ENCODE measurements at regions not wholly inside any gene's neighbourhood (a gene's known extent, or its start where the extent isn't known, plus 50 kb on each side); places are given as distances from the start of the nearest gene placed in this dataset.
"Not testable (repeated sequence)": the region's sequence is repeated elsewhere in the genome, so short reads cannot be mapped to it uniquely, and the experiment has no call there.

GRCh38 chr4:134628066-134628465 is 426.5 kb upstream of the PABPC4L start:
- CTCF ChIA-PET, result no interaction called here
- POLR2A ChIA-PET, result no interaction called here
- DNase-seq (ENCODE audit: extremely low spot score), result no peak
- TF ChIP-seq SUZ12 (IDR thresholded peaks at IDR 0.05), result no peak
- no peak for TF ChIP-seq FOXA1 (IDR thresholded peaks at IDR 0.05)
- no peak for TF ChIP-seq LEF1 (IDR thresholded peaks at IDR 0.05; ENCODE audit: borderline replicate concordance)
- TF ChIP-seq TARDBP (IDR thresholded peaks at IDR 0.05), result no peak
- no peak for TF ChIP-seq L3MBTL2 (conservative IDR thresholded peaks at IDR 0.05)

GRCh38 chr4:134627366-134627765 is 425.8 kb upstream of the PABPC4L start:
- POLR2A ChIA-PET, result no interaction called here

DNA sequence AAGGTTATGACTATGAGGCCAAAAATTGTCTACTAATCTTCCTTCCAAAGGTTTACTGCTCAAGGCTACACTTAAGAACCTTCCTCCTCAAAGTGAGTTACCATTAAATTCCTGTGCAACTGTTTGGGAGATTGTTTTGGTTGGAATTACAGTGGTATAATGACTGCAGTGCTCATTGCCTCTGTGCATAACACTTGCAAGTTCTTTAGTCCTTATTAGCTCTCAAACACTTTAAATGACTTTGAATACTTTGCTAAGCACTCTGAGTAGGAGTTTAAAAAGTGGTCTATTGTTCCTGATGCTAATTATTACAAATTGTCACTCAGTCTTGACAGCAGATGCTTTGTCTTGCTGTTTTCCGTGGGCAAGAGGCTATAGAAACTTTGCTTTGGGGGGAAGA is 422.8 kb upstream of the PABPC4L start:
- no peak for TF ChIP-seq CTBP1 (IDR thresholded peaks at IDR 0.05; ENCODE audit: borderline replicate concordance)
- no peak for TF ChIP-seq ZNF384 (IDR thresholded peaks at IDR 0.05)
- no peak for TF ChIP-seq TARDBP (IDR thresholded peaks at IDR 0.05)
- TF ChIP-seq BHLHE40 (IDR thresholded peaks at IDR 0.05; ENCODE audit: borderline replicate concordance), result no peak
- no peak for TF ChIP-seq FOXA1 (IDR thresholded peaks at IDR 0.05)
- ChIA-PET CTCF (no interaction called here), POLR2A (no interaction called here)
- no peak for DNase-seq (ENCODE audit: extremely low spot score)

More at GRCh38 chr4:134627366-134627765, 425.8 kb upstream of the PABPC4L start:
- TF ChIP-seq ELF4 (IDR thresholded peaks at IDR 0.05), result no peak
- CTCF ChIA-PET, result no interaction called here
- no peak for DNase-seq (ENCODE audit: extremely low spot score)

DNA sequence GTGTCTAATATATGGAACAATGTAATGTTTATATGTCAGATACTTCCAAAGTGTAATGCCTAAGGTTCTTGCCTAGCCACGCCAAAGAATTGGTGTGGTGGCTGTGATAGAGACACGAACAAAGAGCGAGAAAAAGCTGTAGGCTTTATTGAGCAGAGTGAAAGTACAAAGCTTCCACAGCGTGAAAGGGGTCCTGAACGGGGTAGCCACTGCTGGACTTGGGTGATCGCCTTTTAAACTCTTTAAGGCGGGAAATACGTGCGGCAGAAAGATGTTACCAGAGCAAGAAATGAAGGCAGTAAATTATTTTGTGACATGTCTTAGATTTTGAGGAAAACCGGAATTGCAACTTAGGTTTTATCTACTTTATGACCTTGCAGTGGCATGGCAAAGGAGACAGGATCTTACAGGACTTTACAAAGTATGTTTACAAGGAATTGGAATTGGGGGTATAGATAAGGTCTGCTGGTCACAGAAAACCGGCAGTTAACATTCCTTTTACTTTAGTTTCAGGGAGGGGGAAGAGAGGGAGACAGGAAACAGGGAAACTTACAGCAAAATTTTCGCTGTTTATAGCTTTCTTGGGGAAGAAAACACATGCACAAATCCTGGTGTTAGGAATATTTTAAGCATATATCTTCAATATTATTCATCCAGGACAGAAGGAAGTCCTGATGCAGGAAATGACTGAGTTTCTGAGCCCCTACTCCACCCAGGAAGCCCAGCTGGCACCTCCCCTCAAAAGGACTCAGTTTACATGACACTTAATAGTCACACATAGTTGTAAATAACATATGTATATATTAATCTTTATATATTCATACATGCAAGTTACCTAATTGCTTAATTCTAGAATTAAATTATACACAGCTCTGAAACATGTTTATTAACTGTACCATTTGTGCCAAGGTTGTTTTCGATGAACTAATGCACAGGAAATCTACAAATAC is 421.3 kb upstream of the PABPC4L start:
- POLR2A ChIA-PET, CTCF ChIA-PET: not testable (repeated sequence)

DNA sequence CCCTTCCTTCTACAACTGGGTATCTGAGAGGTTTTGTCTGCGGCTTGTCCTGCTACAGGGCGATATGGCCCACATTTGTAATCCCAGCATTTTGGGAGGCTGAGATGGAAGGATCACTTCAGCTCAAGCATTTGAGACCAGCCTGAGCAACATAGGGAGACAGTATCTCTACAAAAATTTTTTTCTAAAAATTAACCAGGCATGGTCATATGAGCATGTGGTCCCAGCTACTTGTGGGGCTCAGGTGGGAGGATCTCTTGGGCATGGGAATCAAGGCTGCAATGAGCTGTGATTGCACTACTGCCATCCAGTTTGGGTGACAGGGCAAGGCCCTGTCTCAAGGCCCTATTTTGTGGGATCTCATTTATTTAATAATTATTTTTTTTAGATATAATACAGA is 420.6 kb upstream of the PABPC4L start:
- ChIA-PET POLR2A (no interaction called here), CTCF (no interaction called here)
- TF ChIP-seq FOXK2 (IDR thresholded peaks at IDR 0.05) (no peak), CTBP1 (IDR thresholded peaks at IDR 0.05; ENCODE audit: borderline replicate concordance) (no peak), ELF4 (IDR thresholded peaks at IDR 0.05) (no peak), ZNF384 (IDR thresholded peaks at IDR 0.05) (no peak), FOXM1 (IDR thresholded peaks at IDR 0.05; ENCODE audit: borderline replicate concordance) (no peak), HDGF (IDR thresholded peaks at IDR 0.05; ENCODE audit: borderline replicate concordance) (no peak), SP1 (IDR thresholded peaks at IDR 0.05) (no peak), TARDBP (IDR thresholded peaks at IDR 0.05) (no peak), PKNOX1 (IDR thresholded peaks at IDR 0.05) (no peak), ARNT (IDR thresholded peaks at IDR 0.05) (no peak), SUZ12 (IDR thresholded peaks at IDR 0.05) (no peak), LEF1 (IDR thresholded peaks at IDR 0.05; ENCODE audit: borderline replicate concordance) (no peak), L3MBTL2 (conservative IDR thresholded peaks at IDR 0.05) (no peak), NFRKB (IDR thresholded peaks at IDR 0.05) (no peak), BHLHE40 (IDR thresholded peaks at IDR 0.05; ENCODE audit: borderline replicate concordance) (no peak), FOXA1 (IDR thresholded peaks at IDR 0.05) (no peak)
- no peak for DNase-seq (ENCODE audit: extremely low spot score)

More for the DNA sequence above, 421.3 kb upstream of the PABPC4L start:
- DNase-seq (ENCODE audit: extremely low spot score), result not testable (repeated sequence)

DNA sequence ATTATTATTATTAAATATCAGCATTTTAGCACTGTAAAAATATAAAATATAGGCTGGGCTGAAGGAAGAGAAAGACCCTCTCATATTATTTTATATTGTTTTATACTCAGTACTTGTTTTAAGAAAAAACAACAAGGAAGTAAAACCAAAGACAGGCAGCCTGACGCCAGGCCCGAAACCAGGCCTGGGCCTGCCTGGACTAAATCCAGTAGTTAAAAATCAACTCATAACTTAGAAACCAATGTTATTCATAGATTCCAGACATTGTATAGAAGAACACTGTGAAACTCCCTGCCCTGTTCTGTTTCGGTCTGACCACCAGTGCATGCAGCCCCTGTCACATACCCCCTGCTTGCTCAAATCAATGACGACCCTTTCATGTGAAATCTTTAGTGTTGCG is 420.1 kb upstream of the PABPC4L start:
- CTCF ChIA-PET; DNase-seq (ENCODE audit: extremely low spot score); POLR2A ChIA-PET: not testable (repeated sequence)

DNA sequence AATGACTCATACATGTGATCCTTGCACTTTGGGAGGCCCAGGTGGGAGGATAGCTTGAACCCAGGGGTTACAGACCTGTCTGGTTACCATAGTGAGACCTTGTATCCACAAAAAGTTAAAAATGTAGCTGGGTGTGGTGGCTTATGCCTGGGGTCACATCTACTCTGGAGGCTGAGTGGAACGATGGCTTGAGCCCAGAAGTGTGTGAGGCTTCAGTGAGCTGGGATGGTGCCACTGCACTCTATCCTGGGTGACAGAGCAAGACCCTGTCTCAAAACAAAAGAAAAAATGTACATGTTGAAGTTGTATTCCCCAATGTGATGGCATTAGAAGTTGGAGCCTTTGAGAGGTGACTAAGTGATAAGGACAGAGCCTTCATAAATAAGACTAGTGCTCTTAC is 409.4 kb upstream of the PABPC4L start:
- CTCF ChIA-PET, result no interaction called here
- POLR2A ChIA-PET, result no interaction called here

GRCh38 chr4:134610172-134610571 is 408.6 kb upstream of the PABPC4L start:
- DNase-seq (ENCODE audit: extremely low spot score), result no peak
- ChIA-PET POLR2A (no interaction called here), CTCF (no interaction called here)
- TF ChIP-seq CTBP1 (IDR thresholded peaks at IDR 0.05; ENCODE audit: borderline replicate concordance), result no peak
- TF ChIP-seq FOXK2 (IDR thresholded peaks at IDR 0.05), result no peak

More for the DNA sequence above, 409.4 kb upstream of the PABPC4L start:
- DNase-seq (ENCODE audit: extremely low spot score), result no peak
- no peak for TF ChIP-seq HDGF (IDR thresholded peaks at IDR 0.05; ENCODE audit: borderline replicate concordance)
- TF ChIP-seq FOXA1 (IDR thresholded peaks at IDR 0.05), result no peak
- no peak for TF ChIP-seq FOXK2 (IDR thresholded peaks at IDR 0.05)
- no peak for TF ChIP-seq L3MBTL2 (conservative IDR thresholded peaks at IDR 0.05)
- TF ChIP-seq ZNF384 (IDR thresholded peaks at IDR 0.05), result no peak
- TF ChIP-seq LEF1 (IDR thresholded peaks at IDR 0.05; ENCODE audit: borderline replicate concordance), result no peak
- no peak for TF ChIP-seq SP1 (IDR thresholded peaks at IDR 0.05)
- TF ChIP-seq BHLHE40 (IDR thresholded peaks at IDR 0.05; ENCODE audit: borderline replicate concordance), result no peak
- TF ChIP-seq NFRKB (IDR thresholded peaks at IDR 0.05), result no peak
- TF ChIP-seq ARNT (IDR thresholded peaks at IDR 0.05), result no peak
- TF ChIP-seq SUZ12 (IDR thresholded peaks at IDR 0.05), result no peak
- TF ChIP-seq FOXM1 (IDR thresholded peaks at IDR 0.05; ENCODE audit: borderline replicate concordance), result no peak
- TF ChIP-seq ELF4 (IDR thresholded peaks at IDR 0.05), result no peak

DNA sequence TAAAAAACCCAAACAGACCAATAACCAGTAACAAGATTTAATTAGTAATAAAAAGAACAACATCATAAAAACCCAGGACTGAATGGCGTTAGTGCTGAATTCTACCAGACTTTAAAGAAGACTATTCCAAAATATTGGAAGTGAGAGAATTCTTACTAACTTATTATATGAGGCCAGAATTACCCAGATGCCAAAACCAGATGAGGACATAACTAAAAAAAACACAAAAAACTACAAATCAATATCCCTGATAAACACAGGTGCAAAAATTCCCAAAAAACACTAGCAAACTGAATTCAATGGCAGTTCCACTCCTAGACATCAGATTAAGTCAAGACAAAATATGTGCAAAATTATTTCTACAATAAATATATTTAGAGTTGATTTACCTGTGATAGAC is 400.1 kb upstream of the PABPC4L start:
- CTCF ChIA-PET, result no interaction called here
- no peak for DNase-seq (ENCODE audit: extremely low spot score)
- POLR2A ChIA-PET, result no interaction called here
- TF ChIP-seq PKNOX1 (IDR thresholded peaks at IDR 0.05) (no peak), ARNT (IDR thresholded peaks at IDR 0.05) (no peak), BHLHE40 (IDR thresholded peaks at IDR 0.05; ENCODE audit: borderline replicate concordance) (no peak), TARDBP (IDR thresholded peaks at IDR 0.05) (no peak), FOXK2 (IDR thresholded peaks at IDR 0.05) (no peak), HDGF (IDR thresholded peaks at IDR 0.05; ENCODE audit: borderline replicate concordance) (no peak), ZNF384 (IDR thresholded peaks at IDR 0.05) (no peak), SP1 (IDR thresholded peaks at IDR 0.05) (no peak), LEF1 (IDR thresholded peaks at IDR 0.05; ENCODE audit: borderline replicate concordance) (no peak), FOXM1 (IDR thresholded peaks at IDR 0.05; ENCODE audit: borderline replicate concordance) (no peak), CTBP1 (IDR thresholded peaks at IDR 0.05; ENCODE audit: borderline replicate concordance) (no peak), NFRKB (IDR thresholded peaks at IDR 0.05) (no peak), FOXA1 (IDR thresholded peaks at IDR 0.05) (no peak), SUZ12 (IDR thresholded peaks at IDR 0.05) (no peak), ELF4 (IDR thresholded peaks at IDR 0.05) (no peak), L3MBTL2 (conservative IDR thresholded peaks at IDR 0.05) (no peak)
